Esophagus squamous epithelium (tissue), 5 donors: ENCODE measurements at regions not wholly inside any gene's neighbourhood (a gene's known extent, or its start where the extent isn't known, plus 50 kb on each side); places are given as distances from the start of the nearest gene placed in this dataset.
"Not testable (repeated sequence)": the region's sequence is repeated elsewhere in the genome, so short reads cannot be mapped to it uniquely, and the experiment has no call there.

Source experiments
- DNase-seq: peaks from one replicate; lab custom pipeline; 2025; lab: John Stamatoyannopoulos, UW
- H3K27ac ChIP-seq, 4 donors: fragments of 200-600 bp; sonication (generic); one replicate each; pipeline ENCODE4 v1.5.1; 2016 to 2019; ENCODE audit warnings: mild to moderate bottlenecking in 1 of 4
- H3K27me3 ChIP-seq, 4 donors: fragments of 200-600 bp; sonication (generic); 1 replicate in 3 of 4; 2 replicates in 1 of 4; pipeline versions ENCODE4 v1.5.1 to v1.6.0; 2017 to 2021; ENCODE audit warnings: antibody characterized with exemption in 1 of 4
- H3K36me3 ChIP-seq, 3 donors: fragments of 200-600 bp; sonication (generic); one replicate each; pipeline ENCODE4 v1.5.1; 2016 to 2019
- H3K4me1 ChIP-seq, 3 donors: fragments of 200-600 bp; sonication (generic); one replicate each; pipeline ENCODE4 v1.5.1; 2017 to 2019
- H3K4me3 ChIP-seq, 4 donors: fragments of 200-600 bp; sonication (generic); 1 replicate in 3 of 4; 2 replicates in 1 of 4; pipeline ENCODE4 v1.5.1; 2016 to 2019; ENCODE audit warnings: mild to moderate bottlenecking in 2 of 4, moderate library complexity in 1 of 4
- H3K9me3 ChIP-seq, 3 donors: fragments of 200-600 bp; sonication (generic); one replicate each; pipeline ENCODE4 v1.5.1; 2016 to 2019
- POLR2A ChIP-seq, 4 donors: fragments of 450-650 bp; IDR thresholded peaks; one replicate each; pipeline ENCODE4 v1.6.1; 2017; ENCODE audit warnings: antibody characterized with exemption in 4 of 4, mild to moderate bottlenecking in 4 of 4, moderate library complexity in 3 of 4
- WGBS, 2 donors: methylation state at CpG; one replicate each; pipeline ENCODE4 v1.1.5; 2018; 5-methylcytosine and 5-hydroxymethylcytosine counted together
- intact Hi-C: fragments of 100-400 bp; cut with DNase I; formaldehyde crosslinking; loops from one replicate; pipeline ENCODE4 v1.15.0; 2022
- TF ChIP-seq, protein P1 (sequence below), 6 experiments: fragments of 450-650 bp in 4 of 6; fragments of 200-600 bp in 2 of 6; sonication (generic) in 2 of 6; IDR thresholded peaks; one replicate each; pipeline ENCODE4 v1.5.1; 2016 to 2019; ENCODE audit warnings: antibody characterized with exemption in 6 of 6, mild to moderate bottlenecking in 4 of 6, moderate library complexity in 4 of 6
- donor health status: DM: yes; HTN: yes; CAD: no.

- TF ChIP-seq POLR2A (IDR thresholded peaks at IDR 0.05): no peak
- TF ChIP-seq, protein P1, sequence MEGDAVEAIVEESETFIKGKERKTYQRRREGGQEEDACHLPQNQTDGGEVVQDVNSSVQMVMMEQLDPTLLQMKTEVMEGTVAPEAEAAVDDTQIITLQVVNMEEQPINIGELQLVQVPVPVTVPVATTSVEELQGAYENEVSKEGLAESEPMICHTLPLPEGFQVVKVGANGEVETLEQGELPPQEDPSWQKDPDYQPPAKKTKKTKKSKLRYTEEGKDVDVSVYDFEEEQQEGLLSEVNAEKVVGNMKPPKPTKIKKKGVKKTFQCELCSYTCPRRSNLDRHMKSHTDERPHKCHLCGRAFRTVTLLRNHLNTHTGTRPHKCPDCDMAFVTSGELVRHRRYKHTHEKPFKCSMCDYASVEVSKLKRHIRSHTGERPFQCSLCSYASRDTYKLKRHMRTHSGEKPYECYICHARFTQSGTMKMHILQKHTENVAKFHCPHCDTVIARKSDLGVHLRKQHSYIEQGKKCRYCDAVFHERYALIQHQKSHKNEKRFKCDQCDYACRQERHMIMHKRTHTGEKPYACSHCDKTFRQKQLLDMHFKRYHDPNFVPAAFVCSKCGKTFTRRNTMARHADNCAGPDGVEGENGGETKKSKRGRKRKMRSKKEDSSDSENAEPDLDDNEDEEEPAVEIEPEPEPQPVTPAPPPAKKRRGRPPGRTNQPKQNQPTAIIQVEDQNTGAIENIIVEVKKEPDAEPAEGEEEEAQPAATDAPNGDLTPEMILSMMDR (IDR thresholded peaks at IDR 0.05): no peak
- no peak for DNase-seq
- WGBS, 2 donors: 72 to 77% methylated on average over 13 of the region's 13 CpGs
- intact Hi-C loops: no loop called here
- peaks cover 0 to 30% (median 5%) of the 10 kb centered on the region in 3 donors for H3K4me1 ChIP-seq
- H3K4me3 ChIP-seq: no peak overlapping the region
- no peaks in the 10 kb centered on the region for H3K36me3 ChIP-seq
- peak overlapping the region; percentile 34 to 81 (median 70) for H3K27ac ChIP-seq
- no peaks in the 10 kb centered on the region for H3K9me3 ChIP-seq
- no peaks in the 10 kb centered on the region for H3K27me3 ChIP-seq
Measured at GRCh38 chr13:100773923-100774663, 99.5 kb upstream of the TMTC4 start.

GRCh38 chr13:100773429-100773828 lies 98.8 kb upstream of the TMTC4 start:
- TF ChIP-seq, protein P1 (IDR thresholded peaks at IDR 0.05): no peak
- TF ChIP-seq POLR2A (IDR thresholded peaks at IDR 0.05): no peak
- H3K9me3 ChIP-seq: no peaks in the 10 kb centered on the region
- WGBS, 2 donors: 39% methylated on average over 3 of the region's 3 CpGs; no CpG with 5 or more reads in 1 of the 2 donors
- H3K36me3 ChIP-seq: no peaks in the 10 kb centered on the region
- H3K4me3 ChIP-seq: no peak overlapping the region
- H3K4me1 ChIP-seq: peaks cover 0 to 30% (median 5%) of the 10 kb centered on the region in 3 donors
- H3K27ac ChIP-seq: peak overlapping the region; percentile 34 to 81 (median 70)
- no peak for DNase-seq
- H3K27me3 ChIP-seq: no peaks in the 10 kb centered on the region
- intact Hi-C loops: no loop called here

DNA sequence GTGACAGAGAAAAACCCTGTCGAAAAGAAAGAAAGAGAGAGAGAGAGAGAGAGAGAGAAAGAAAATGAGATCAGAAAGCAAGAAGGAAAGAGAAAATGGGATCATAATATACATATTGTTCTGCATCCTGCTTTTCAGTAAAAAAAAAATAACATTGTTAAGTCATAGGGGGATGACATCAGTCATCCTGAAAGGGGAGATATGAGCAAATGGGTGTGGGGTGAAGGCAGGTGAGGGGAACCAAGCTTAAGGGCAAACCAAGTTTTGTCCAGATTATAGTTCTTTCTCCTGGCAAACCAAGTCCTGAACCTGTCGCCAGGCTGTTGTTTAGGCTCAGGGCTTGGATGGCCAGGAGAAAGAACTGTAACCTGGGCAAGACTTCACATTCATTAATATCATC lies 92.6 kb upstream of the TMTC4 start:
- Histone ChIP-seq H3K36me3 (no peaks in the 10 kb centered on the region), H3K4me1 (peaks cover 0 to under 1% (median 0%) of the 10 kb centered on the region in 3 donors), H3K4me3 (no peak overlapping the region), H3K27ac (no peak overlapping the region), H3K9me3 (no peaks in the 10 kb centered on the region), H3K27me3 (no peaks in the 10 kb centered on the region)
- TF ChIP-seq POLR2A (IDR thresholded peaks at IDR 0.05): no peak
- TF ChIP-seq, protein P1 (IDR thresholded peaks at IDR 0.05): no peak
- WGBS, 2 donors: 82 to 94% methylated on average over 2 of the region's 2 CpGs
- intact Hi-C loops: no loop called here
- DNase-seq: no peak

- H3K27ac ChIP-seq, H3K36me3 ChIP-seq, intact Hi-C loops, H3K9me3 ChIP-seq, H3K4me1 ChIP-seq, DNase-seq, H3K4me3 ChIP-seq, H3K27me3 ChIP-seq: not testable (repeated sequence)
- 83 to 84% methylated on average over 4 of the region's 4 CpGs for WGBS, 2 donors
Measured at GRCh38 chr13:100766570-100766969, 92.0 kb upstream of the TMTC4 start.

DNA sequence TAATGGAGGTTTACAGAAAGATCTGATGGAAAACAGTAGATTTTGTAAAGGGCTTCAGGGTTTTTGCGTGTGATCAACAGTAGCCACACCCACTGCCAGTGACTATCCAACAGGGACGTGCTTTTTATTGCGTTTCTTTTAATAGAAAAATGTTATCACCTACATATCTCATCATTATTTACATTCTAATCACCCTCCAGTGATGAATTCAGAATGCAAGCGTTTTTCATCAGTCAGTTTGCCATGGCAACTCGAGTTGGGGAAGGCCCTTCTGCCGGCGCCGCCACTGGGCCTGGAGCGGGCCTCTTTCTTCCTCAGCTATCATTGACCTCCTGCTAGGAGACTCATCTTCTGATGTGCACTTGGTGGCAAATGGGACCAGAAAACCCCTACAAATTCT lies 90.3 kb upstream of the TMTC4 start:
- H3K27ac ChIP-seq: no peak overlapping the region
- intact Hi-C loops: no loop called here
- no peak overlapping the region for H3K4me3 ChIP-seq
- H3K4me1 ChIP-seq: no peaks in the 10 kb centered on the region
- DNase-seq: no peak
- H3K27me3 ChIP-seq: no peaks in the 10 kb centered on the region
- WGBS, 2 donors: 88 to 91% methylated on average over 5 to 9 of the region's 9 CpGs
- no peaks in the 10 kb centered on the region for H3K36me3 ChIP-seq
- no peaks in the 10 kb centered on the region for H3K9me3 ChIP-seq
- no peak for TF ChIP-seq POLR2A (IDR thresholded peaks at IDR 0.05)
- TF ChIP-seq, protein P1 (IDR thresholded peaks at IDR 0.05): no peak

DNA sequence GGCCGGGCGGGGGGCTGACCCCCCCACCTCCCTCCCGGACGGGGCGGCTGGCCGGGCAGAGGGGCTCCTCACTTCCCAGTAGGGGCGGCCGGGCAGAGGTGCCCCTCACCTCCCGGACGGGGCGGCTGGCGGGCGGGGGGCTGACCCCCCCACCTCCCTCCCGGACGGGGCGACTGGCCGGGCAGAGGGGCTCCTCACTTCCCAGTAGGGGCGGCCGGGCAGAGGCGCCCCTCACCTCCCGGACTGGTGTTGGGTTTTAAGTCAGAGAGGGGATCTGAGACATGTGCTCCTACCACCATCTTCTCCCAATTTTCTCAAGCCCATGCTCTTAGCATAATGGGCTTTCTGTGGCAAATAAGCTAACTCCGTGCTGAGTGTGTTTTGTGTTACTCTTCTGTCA lies 87.5 kb upstream of the TMTC4 start:
- H3K27ac ChIP-seq, H3K9me3 ChIP-seq, H3K4me3 ChIP-seq, H3K4me1 ChIP-seq, intact Hi-C loops, DNase-seq, H3K36me3 ChIP-seq, H3K27me3 ChIP-seq: not testable (repeated sequence)
- 58 to 100% methylated on average over 1 to 5 of the region's 22 CpGs for WGBS, 2 donors
